ENCODE measurements at regions not wholly inside any gene's neighbourhood (a gene's known extent, or its start where the extent isn't known, plus 50 kb on each side); places are given as distances from the start of the nearest gene placed in this dataset.

GRCh38 chr9:18330401-18331309 is 143.3 kb upstream of the ADAMTSL1 start:
- no peaks in the 10 kb centered on the region for H3K36me3 Mint-ChIP-seq (ENCODE audit: low read depth)
- H3K27ac Mint-ChIP-seq (ENCODE audit: unreplicated experiment): no peak overlapping the region
- H3K9me3 Mint-ChIP-seq (ENCODE audit: low read depth): peaks cover 5% of the 10 kb centered on the region
- TF ChIP-seq CTCF (IDR thresholded peaks at IDR 0.05): no peak
- no peak for DNase-seq (ENCODE audit: low spot score)
- H3K4me1 Mint-ChIP-seq (ENCODE audit: low read depth): peaks cover 21% of the 10 kb centered on the region
- H3K27me3 Mint-ChIP-seq (ENCODE audit: low read depth): no peaks in the 10 kb centered on the region
- H3K4me3 Mint-ChIP-seq (ENCODE audit: unreplicated experiment): no peak overlapping the region

GRCh38 chr9:18331310-18331684 is 142.7 kb upstream of the ADAMTSL1 start:
- Mint-ChIP-seq H3K4me3 (ENCODE audit: unreplicated experiment) (no peak overlapping the region), H3K36me3 (ENCODE audit: low read depth) (no peaks in the 10 kb centered on the region), H3K9me3 (ENCODE audit: low read depth) (peaks cover 5% of the 10 kb centered on the region), H3K27me3 (ENCODE audit: low read depth) (no peaks in the 10 kb centered on the region), H3K27ac (ENCODE audit: unreplicated experiment) (no peak overlapping the region), H3K4me1 (ENCODE audit: low read depth) (peaks cover 21% of the 10 kb centered on the region)
- no peak for TF ChIP-seq CTCF (IDR thresholded peaks at IDR 0.05)
- no peak for DNase-seq (ENCODE audit: low spot score)

- no peaks in the 10 kb centered on the region for H3K36me3 Mint-ChIP-seq (ENCODE audit: low read depth)
- no peak for TF ChIP-seq CTCF (IDR thresholded peaks at IDR 0.05)
- H3K9me3 Mint-ChIP-seq (ENCODE audit: low read depth): peaks cover 5% of the 10 kb centered on the region
- H3K4me1 Mint-ChIP-seq (ENCODE audit: low read depth): peaks cover 21% of the 10 kb centered on the region
- no peak for DNase-seq (ENCODE audit: low spot score)
- no peak overlapping the region for H3K4me3 Mint-ChIP-seq (ENCODE audit: unreplicated experiment)
- H3K27ac Mint-ChIP-seq (ENCODE audit: unreplicated experiment): no peak overlapping the region
- no peaks in the 10 kb centered on the region for H3K27me3 Mint-ChIP-seq (ENCODE audit: low read depth)
Measured at GRCh38 chr9:18331808-18332209, 142.1 kb upstream of the ADAMTSL1 start.

- Mint-ChIP-seq H3K36me3 (ENCODE audit: low read depth) (no peaks in the 10 kb centered on the region), H3K4me3 (ENCODE audit: unreplicated experiment) (no peak overlapping the region), H3K9me3 (ENCODE audit: low read depth) (peaks cover 5% of the 10 kb centered on the region), H3K27me3 (ENCODE audit: low read depth) (no peaks in the 10 kb centered on the region), H3K27ac (ENCODE audit: unreplicated experiment) (no peak overlapping the region), H3K4me1 (ENCODE audit: low read depth) (peaks cover 21% of the 10 kb centered on the region)
- DNase-seq (ENCODE audit: low spot score): no peak
- no peak for TF ChIP-seq CTCF (IDR thresholded peaks at IDR 0.05)
Measured at GRCh38 chr9:18333157-18333556, 140.8 kb upstream of the ADAMTSL1 start.

- Mint-ChIP-seq H3K4me3 (ENCODE audit: unreplicated experiment) (no peak overlapping the region), H3K4me1 (ENCODE audit: low read depth) (peaks cover 19% of the 10 kb centered on the region), H3K9me3 (ENCODE audit: low read depth) (peaks cover 17% of the 10 kb centered on the region), H3K27ac (ENCODE audit: unreplicated experiment) (no peak overlapping the region), H3K27me3 (ENCODE audit: low read depth) (no peaks in the 10 kb centered on the region), H3K36me3 (ENCODE audit: low read depth) (no peaks in the 10 kb centered on the region)
- TF ChIP-seq CTCF (IDR thresholded peaks at IDR 0.05): no peak
- DNase-seq (ENCODE audit: low spot score): no peak
Measured at GRCh38 chr9:18335825-18336224, 138.1 kb upstream of the ADAMTSL1 start.
